Activated CD8-positive, alpha-beta T cell treated with anti-CD3 and anti-CD28 coated beads for 36 hours (primary cell): ENCODE measurements at regions not wholly inside any gene's neighbourhood (a gene's known extent, or its start where the extent isn't known, plus 50 kb on each side); places are given as distances from the start of the nearest gene placed in this dataset.

Experiments used
- ATAC-seq: fragments of 200-7000 bp; cut with Tn5 transposase; one replicate; pipeline ENCODE4 v1.10.0; 2021; ENCODE audit warnings: mild to moderate bottlenecking, moderate library complexity
- CTCF ChIA-PET: fragments of 350-600 bp; sonication (Branson Sonifier 250); formaldehyde crosslinking; loops from one replicate; lab custom pipeline; 2021; ENCODE audit warnings: antibody characterized with exemption; lab: Charles Lee
- POLR2A ChIA-PET: fragments of 350-600 bp; sonication (Branson Sonifier 250); formaldehyde crosslinking; loops from one replicate; lab custom pipeline; 2021; ENCODE audit warnings: antibody characterized with exemption; lab: Charles Lee
- DNase-seq: peaks from one replicate; pipeline ENCODE4 v3.0.0-alpha.2; 2020
- H3K27ac Mint-ChIP-seq: one replicate; pipeline ENCODE4 v1.8.0; 2021; ENCODE audit warnings: mild to moderate bottlenecking, mixed read lengths
- H3K27me3 Mint-ChIP-seq: one replicate; pipeline ENCODE4 v1.8.0; 2021; ENCODE audit warnings: mixed read lengths
- H3K36me3 Mint-ChIP-seq: one replicate; pipeline ENCODE4 v1.8.0; 2021; ENCODE audit warnings: low read depth, mixed read lengths
- H3K4me1 Mint-ChIP-seq: one replicate; pipeline ENCODE4 v1.8.0; 2021; ENCODE audit warnings: low read depth, mixed read lengths
- H3K4me3 Mint-ChIP-seq: one replicate; pipeline ENCODE4 v1.8.0; 2021; ENCODE audit warnings: mild to moderate bottlenecking, moderate library complexity, mixed read lengths
- H3K9me3 Mint-ChIP-seq: one replicate; pipeline ENCODE4 v1.8.0; 2021; ENCODE audit warnings: mixed read lengths
- CTCF ChIP-seq: fragments of 200-600 bp; IDR thresholded peaks from one replicate; pipeline ENCODE4 v1.8.0; 2022; ENCODE audit warnings: antibody characterized with exemption, mild to moderate bottlenecking
- intact Hi-C: fragments of 100-400 bp; cut with micrococcal nuclease; formaldehyde crosslinking; loops from one replicate; pipeline ENCODE4 v1.10.0; 2022

- ChIA-PET CTCF (no interaction called here), POLR2A (no interaction called here)
- Mint-ChIP-seq H3K4me1 (peaks cover 7% of the 10 kb centered on the region), H3K36me3 (no peaks in the 10 kb centered on the region), H3K27me3 (peaks cover 5% of the 10 kb centered on the region), H3K9me3 (no peaks in the 10 kb centered on the region), H3K4me3 (no peak overlapping the region), H3K27ac (no peak overlapping the region)
- ATAC-seq (no peak), DNase-seq (no peak)
- no peak for TF ChIP-seq CTCF
- intact Hi-C loops, result no loop called here
Measured at GRCh38 chr1:182175361-182175931, 113.9 kb upstream of the ZNF648 start.

GRCh38 chr1:182174513-182174855, 113.0 kb upstream of the ZNF648 start:
- Mint-ChIP-seq H3K27me3 (peaks cover 5% of the 10 kb centered on the region), H3K9me3 (no peaks in the 10 kb centered on the region), H3K36me3 (no peaks in the 10 kb centered on the region), H3K27ac (no peak overlapping the region), H3K4me3 (no peak overlapping the region), H3K4me1 (peaks cover 7% of the 10 kb centered on the region)
- intact Hi-C loops, result no loop called here
- no peak for TF ChIP-seq CTCF
- ChIA-PET CTCF (interaction anchor here (2.5 kb wide), 1 partner anchor 31 kb away, joined by 12 read pairs; no protein-coding TSS in a partner anchor), POLR2A (interaction anchor here (0.6 to 0.9 kb wide), 3 partner anchors 9 to 137 kb away, joined by 3 read pairs; no protein-coding TSS in a partner anchor)
- no peak for ATAC-seq
- no peak for DNase-seq

GRCh38 chr1:182173808-182174512, 112.4 kb upstream of the ZNF648 start:
- DNase-seq, result no peak
- Mint-ChIP-seq H3K4me3 (no peak overlapping the region), H3K4me1 (peaks cover 7% of the 10 kb centered on the region), H3K9me3 (no peaks in the 10 kb centered on the region), H3K36me3 (no peaks in the 10 kb centered on the region), H3K27me3 (peaks cover 5% of the 10 kb centered on the region), H3K27ac (no peak overlapping the region)
- intact Hi-C loops, result no loop called here
- ChIA-PET POLR2A (interaction anchor here (0.6 to 0.9 kb wide), 3 partner anchors 8 to 137 kb away, joined by 3 read pairs; no protein-coding TSS in a partner anchor), CTCF (interaction anchor here (0.6 to 2.5 kb wide), 2 partner anchors 31 to 593 kb away, joined by 3 to 12 read pairs; no protein-coding TSS in a partner anchor)
- no peak for TF ChIP-seq CTCF
- ATAC-seq, result no peak

- CTCF ChIA-PET, result interaction anchor here (1.2 to 2.5 kb wide), 2 partner anchors 9 to 29 kb away, joined by 5 to 12 read pairs; no protein-coding TSS in a partner anchor
Measured at GRCh38 chr1:182172699-182173098, 111.2 kb upstream of the ZNF648 start.

More at GRCh38 chr1:182172699-182173098, 111.2 kb upstream of the ZNF648 start:
- DNase-seq (no peak), ATAC-seq (no peak)
- H3K4me3 Mint-ChIP-seq, result no peak overlapping the region
- no peak for TF ChIP-seq CTCF
- POLR2A ChIA-PET, result interaction anchor here (0.6 kb wide), 1 partner anchor 38 kb away, joined by 3 read pairs; no protein-coding TSS in a partner anchor
- intact Hi-C loops, result no loop called here
- H3K9me3 Mint-ChIP-seq, result no peaks in the 10 kb centered on the region
- H3K27ac Mint-ChIP-seq, result no peak overlapping the region
- H3K27me3 Mint-ChIP-seq, result no peaks in the 10 kb centered on the region
- H3K4me1 Mint-ChIP-seq, result peaks cover 7% of the 10 kb centered on the region
- H3K36me3 Mint-ChIP-seq, result no peaks in the 10 kb centered on the region
